GM12878 (cell line): ENCODE measurements at regions not wholly inside any gene's neighbourhood (a gene's known extent, or its start where the extent isn't known, plus 50 kb on each side); places are given as distances from the start of the nearest gene placed in this dataset.

Source experiments
- ATAC-seq: fragments of 200-7000 bp; cut with Tn5 transposase; 3 replicates; pipeline ENCODE4 v1.9.1; 2020; ENCODE audit warnings: mild to moderate bottlenecking, moderate library complexity
- BruUV-seq: library from RNA; stranded (reverse); fragments of 400-500 nt; replicated peaks from 2 replicates; lab custom pipeline; 2021; lab: Mats Ljungman, UMichigan
- CTCF ChIA-PET: fragments of 300-600 bp; sonication (Branson Sonifier 250); formaldehyde crosslinking; extraction: SDS; loops from one replicate; lab custom pipeline; 2021; ENCODE audit warnings: inconsistent platforms; lab: Yijun Ruan, JAX
- POLR2A ChIA-PET: fragments of 350-600 bp; formaldehyde crosslinking; extraction: SDS; loops from one replicate; lab custom pipeline; 2021; ENCODE audit warnings: inconsistent platforms; lab: Charles Lee
- RAD21 ChIA-PET: fragments of 300-600 bp; sonication (Branson Sonifier 250); formaldehyde crosslinking; loops from one replicate; lab custom pipeline; 2023; ENCODE audit warnings: antibody characterized with exemption; ENCODE audit not compliant: unreplicated experiment; lab: Charles Lee
- SMC1A ChIA-PET: fragments of 300-600 bp; sonication (Branson Sonifier 250); formaldehyde crosslinking; loops from one replicate; lab custom pipeline; 2023; ENCODE audit not compliant: unreplicated experiment, uncharacterized antibody; lab: Charles Lee
- DNase-seq: peaks from one replicate; pipeline ENCODE4 v3.0.0-alpha.2; 2011; ENCODE audit warnings: low read depth, low spot score
- FAIRE-seq: peaks from 3 replicates; lab custom pipeline; 2011; peaks lifted over from hg19 to GRCh38; lab: Jason Lieb, UNC
- H2AFZ ChIP-seq: 2 replicates; pipeline ENCODE4 v1.6.0; 2011; ENCODE audit warnings: low read depth, low read length, control low read depth; ENCODE audit not compliant: control insufficient read depth
- H3K27ac ChIP-seq: 2 replicates; pipeline ENCODE4 v1.5.1; 2011; ENCODE audit warnings: control low read depth; ENCODE audit not compliant: control insufficient read depth, insufficient read depth
- H3K27me3 ChIP-seq, 2 experiments: replicated peaks in 1 of 2; 2 replicates each; pipeline versions ENCODE4 v1.6.0 to v1.6.1; 2011; ENCODE audit warnings: low read length in 1 of 2; ENCODE audit not compliant: control insufficient read depth in 2 of 2, insufficient read depth in 2 of 2
- H3K36me3 ChIP-seq, 2 experiments: 2 replicates each; pipeline ENCODE4 v1.5.1; 2011; ENCODE audit warnings: low read length in 1 of 2; ENCODE audit not compliant: control insufficient read depth in 2 of 2, insufficient read depth in 2 of 2
- H3K4me1 ChIP-seq: 2 replicates; pipeline ENCODE4 v1.6.1; 2011; ENCODE audit warnings: mild to moderate bottlenecking, low read length, moderate library complexity, mixed read lengths; ENCODE audit not compliant: control insufficient read depth, insufficient read depth
- H3K4me2 ChIP-seq: 2 replicates; pipeline ENCODE4 v1.6.0; 2011; ENCODE audit warnings: control low read depth; ENCODE audit not compliant: control insufficient read depth, insufficient read depth
- H3K4me3 ChIP-seq: fragments of 200-600 bp; sonication (generic); 2 replicates; pipeline ENCODE4 v1.5.1; 2016
- H3K79me2 ChIP-seq: 2 replicates; pipeline ENCODE4 v1.6.0; 2011; ENCODE audit warnings: low read length; ENCODE audit not compliant: control insufficient read depth, insufficient read depth
- H3K9ac ChIP-seq: 2 replicates; pipeline ENCODE4 v1.8.0; 2011; ENCODE audit warnings: low read length, control low read depth, mixed read lengths; ENCODE audit not compliant: control insufficient read depth, insufficient read depth
- H3K9me3 ChIP-seq: replicated peaks from 3 replicates; pipeline ENCODE4 v1.5.1; 2011; ENCODE audit warnings: mild to moderate bottlenecking, low read length; ENCODE audit not compliant: control insufficient read depth, insufficient read depth
- H4K20me1 ChIP-seq: 2 replicates; pipeline ENCODE4 v1.6.0; 2011; ENCODE audit not compliant: control insufficient read depth, insufficient read depth
- BCLAF1 ChIP-seq: fragments of 450-650 bp; IDR thresholded peaks from 2 replicates; pipeline ENCODE4 v1.6.1; 2017; ENCODE audit warnings: antibody characterized with exemption, mild to moderate bottlenecking, moderate library complexity
- BHLHE40 ChIP-seq, 2 experiments: fragments of 450-650 bp in 1 of 2; IDR thresholded peaks; 2 replicates each; pipeline ENCODE4 v1.6.1; 2011 to 2017; ENCODE audit warnings: low read depth in 2 of 2, borderline replicate concordance in 1 of 2, improper control_type of control experiment in 1 of 2, low read length in 1 of 2, mild to moderate bottlenecking in 1 of 2
- CHD1 ChIP-seq: IDR thresholded peaks from 2 replicates; pipeline ENCODE4 v1.6.1; 2012; ENCODE audit warnings: low read depth, low read length, improper control_type of control experiment
- CHD4 ChIP-seq: fragments of 200-600 bp; sonication (generic); IDR thresholded peaks from 2 replicates; pipeline ENCODE4 v1.6.1; 2016; ENCODE audit warnings: mild to moderate bottlenecking
- HDGF ChIP-seq: fragments of 450-650 bp; IDR thresholded peaks from 2 replicates; pipeline ENCODE4 v1.6.1; 2016; ENCODE audit warnings: antibody characterized with exemption
- HSF1 ChIP-seq: fragments of 150-350 bp; IDR thresholded peaks from 2 replicates; pipeline ENCODE4 v1.6.1; 2014; ENCODE audit warnings: mild to moderate bottlenecking, low read depth, low read length
- JUND ChIP-seq: IDR thresholded peaks from 2 replicates; pipeline ENCODE4 v1.6.1; 2012; ENCODE audit warnings: low read depth, mild to moderate bottlenecking, low read length, improper control_type of control experiment, moderate library complexity
- MAX ChIP-seq: IDR thresholded peaks from 2 replicates; pipeline ENCODE4 v1.6.1; 2012; ENCODE audit warnings: low read depth, low read length, improper control_type of control experiment
- MYC ChIP-seq: IDR thresholded peaks from 2 replicates; pipeline ENCODE4 v1.6.1; 2011; ENCODE audit warnings: mild to moderate bottlenecking, low read length, moderate library complexity, inconsistent platforms; ENCODE audit not compliant: insufficient read depth, insufficient replicate concordance, insufficient read length, severe bottlenecking
- NFIC ChIP-seq: IDR thresholded peaks from 2 replicates; pipeline ENCODE4 v1.6.1; 2012; ENCODE audit warnings: low read depth, mild to moderate bottlenecking, inconsistent platforms, low read length, moderate library complexity
- NFXL1 ChIP-seq: fragments of 450-650 bp; IDR thresholded peaks from 2 replicates; pipeline ENCODE4 v1.6.1; 2017; ENCODE audit warnings: antibody characterized with exemption, mild to moderate bottlenecking, borderline replicate concordance
- NR2C2 ChIP-seq: IDR thresholded peaks from 2 replicates; pipeline ENCODE4 v1.6.1; 2011; ENCODE audit warnings: borderline replicate concordance, low read depth; ENCODE audit not compliant: control insufficient read depth, insufficient read length
- SIX5 ChIP-seq: IDR thresholded peaks from 2 replicates; pipeline ENCODE4 v1.6.1; 2011; ENCODE audit warnings: mild to moderate bottlenecking, low read depth, low read length, moderate library complexity; ENCODE audit not compliant: severe bottlenecking
- SP1 ChIP-seq: IDR thresholded peaks from one replicate; pipeline ENCODE4 v1.6.1; 2011; ENCODE audit warnings: low read depth, low read length
- SRF ChIP-seq, 2 experiments: IDR thresholded peaks; 2 replicates each; pipeline ENCODE4 v1.6.1; 2011; ENCODE audit warnings: low read depth in 2 of 2, low read length in 2 of 2, mild to moderate bottlenecking in 1 of 2, moderate library complexity in 1 of 2
- ZBED1 ChIP-seq: IDR thresholded peaks from 2 replicates; pipeline ENCODE4 v1.6.1; 2016; ENCODE audit warnings: borderline replicate concordance
- ZNF217 ChIP-seq: fragments of 450-650 bp; IDR thresholded peaks from 2 replicates; pipeline ENCODE4 v1.6.1; 2017; ENCODE audit warnings: antibody characterized with exemption, mild to moderate bottlenecking
- WGBS: methylation state at CpG from one replicate; pipeline ENCODE4 v1.1.6; 2016; ENCODE audit warnings: low lambda C conversion rate; ENCODE audit not compliant: insufficient replicate concordance, insufficient coverage; ENCODE audit errors: missing lambda C conversion rate; 5-methylcytosine and 5-hydroxymethylcytosine counted together
- in situ Hi-C: fragments of 300-500 bp; cut with MboI; formaldehyde crosslinking; loops from 9 replicates; pipeline ENCODE4 v1.14.3; 2018; ENCODE audit warnings: mixed read lengths
- intact Hi-C: fragments of 100-400 bp; cut with micrococcal nuclease; formaldehyde crosslinking; loops from one replicate; pipeline ENCODE4 v1.14.2; 2022; ENCODE audit not compliant: unreplicated experiment
- TF ChIP-seq, protein P1 (sequence below): IDR thresholded peaks from 2 replicates; pipeline ENCODE4 v1.6.1; 2011; ENCODE audit warnings: mild to moderate bottlenecking, low read depth, low read length, moderate library complexity; ENCODE audit not compliant: insufficient replicate concordance

DNA sequence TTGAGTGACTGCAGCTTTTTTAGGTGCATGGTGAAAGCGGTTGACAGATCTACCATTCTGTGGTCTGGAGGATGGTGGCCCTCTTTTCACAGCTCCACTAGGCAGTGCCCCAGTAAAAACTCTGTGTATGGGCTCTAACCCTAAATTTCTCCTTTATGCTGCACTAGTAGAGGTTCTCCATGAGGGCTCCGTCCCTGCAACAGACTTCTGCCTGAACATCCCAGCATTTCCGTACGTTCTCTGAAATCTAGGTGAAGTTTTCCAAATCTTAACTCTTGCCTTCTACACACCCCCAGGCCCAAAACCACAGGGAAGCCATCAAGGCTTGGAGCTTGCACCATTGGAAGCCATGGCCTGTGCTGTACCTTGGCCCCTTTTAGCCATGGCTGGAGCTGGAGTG lies 1898.1 kb upstream of the NUDT12 start (continued):
- TF ChIP-seq NR2C2 = no peak
- no peak for TF ChIP-seq CHD4
- TF ChIP-seq CHD1 = no peak
- TF ChIP-seq HDGF = no peak
- TF ChIP-seq, protein P1, sequence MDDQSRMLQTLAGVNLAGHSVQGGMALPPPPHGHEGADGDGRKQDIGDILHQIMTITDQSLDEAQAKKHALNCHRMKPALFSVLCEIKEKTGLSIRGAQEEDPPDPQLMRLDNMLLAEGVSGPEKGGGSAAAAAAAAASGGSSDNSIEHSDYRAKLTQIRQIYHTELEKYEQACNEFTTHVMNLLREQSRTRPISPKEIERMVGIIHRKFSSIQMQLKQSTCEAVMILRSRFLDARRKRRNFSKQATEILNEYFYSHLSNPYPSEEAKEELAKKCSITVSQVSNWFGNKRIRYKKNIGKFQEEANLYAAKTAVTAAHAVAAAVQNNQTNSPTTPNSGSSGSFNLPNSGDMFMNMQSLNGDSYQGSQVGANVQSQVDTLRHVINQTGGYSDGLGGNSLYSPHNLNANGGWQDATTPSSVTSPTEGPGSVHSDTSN = no peak
- TF ChIP-seq NFIC = no peak
- no peak for TF ChIP-seq BCLAF1
- TF ChIP-seq SP1 = no peak
- TF ChIP-seq, all 136 proteins: peak for 0

- CTCF ChIA-PET = no interaction called here
- POLR2A ChIA-PET = no interaction called here
- H3K27me3 ChIP-seq = no peaks in the 10 kb centered on the region
- intact Hi-C loops = no loop called here
- SMC1A ChIA-PET = no interaction called here
- no peaks in the 10 kb centered on the region for H3K79me2 ChIP-seq
- TF ChIP-seq HSF1 (no peak), ZNF217 (no peak), JUND (no peak), SRF (IDR thresholded peaks at IDR 0.05; ENCODE audit: low read depth in 2 of 2, low read length in 2 of 2) (no peak), MAX (no peak), SIX5 (no peak), ZBED1 (no peak), BHLHE40 (IDR thresholded peaks at IDR 0.05; ENCODE audit: borderline replicate concordance in 1 of 2, low read depth in 2 of 2, low read length in 1 of 2) (no peak), NFXL1 (no peak), MYC (no peak), CHD4 (no peak)
- TF ChIP-seq, all 136 proteins: peak for 0
- 2% methylated on average over 3 of the region's 3 CpGs for WGBS
- Histone ChIP-seq H3K4me3 (no peak overlapping the region), H3K9me3 (no peaks in the 10 kb centered on the region), H3K36me3 (no peaks in the 10 kb centered on the region), H3K4me2 (no peak overlapping the region), H3K4me1 (no peaks in the 10 kb centered on the region), H4K20me1 (no peaks in the 10 kb centered on the region), H2AFZ (no peak overlapping the region), H3K9ac (no peak overlapping the region), H3K27ac (no peak overlapping the region)
- in situ Hi-C loops = no loop called here
- FAIRE-seq (no peak), ATAC-seq (no peak), DNase-seq (no peak)
- RAD21 ChIA-PET = no interaction called here
- no TSS peak for BruUV-seq
These were observed 1890.7 kb upstream of the NUDT12 start for GRCh38 chr5:105453216-105453807.
